Gastroesophageal sphincter (tissue), 3 donors: ENCODE measurements at regions not wholly inside any gene's neighbourhood (a gene's known extent, or its start where the extent isn't known, plus 50 kb on each side); places are given as distances from the start of the nearest gene placed in this dataset.

Experiments
- POLR2A ChIP-seq, 2 donors: fragments of 450-650 bp; IDR thresholded peaks; one replicate each; pipeline ENCODE4 v1.6.1; 2017; ENCODE audit warnings: antibody characterized with exemption in 2 of 2, mild to moderate bottlenecking in 2 of 2, moderate library complexity in 1 of 2
- POLR2AphosphoS5 ChIP-seq: sonication (generic); formaldehyde crosslinking; IDR thresholded peaks from one replicate; pipeline ENCODE4 v1.6.1; 2017; ENCODE audit warnings: antibody characterized with exemption
- TF ChIP-seq, protein P1 (sequence below), 4 experiments: fragments of 200-600 bp in 2 of 4; fragments of 450-650 bp in 2 of 4; sonication (generic) in 1 of 4; IDR thresholded peaks; one replicate each; pipeline ENCODE4 v1.5.1; 2017 to 2019; ENCODE audit warnings: antibody characterized with exemption in 4 of 4, mild to moderate bottlenecking in 2 of 4, moderate library complexity in 2 of 4

DNA sequence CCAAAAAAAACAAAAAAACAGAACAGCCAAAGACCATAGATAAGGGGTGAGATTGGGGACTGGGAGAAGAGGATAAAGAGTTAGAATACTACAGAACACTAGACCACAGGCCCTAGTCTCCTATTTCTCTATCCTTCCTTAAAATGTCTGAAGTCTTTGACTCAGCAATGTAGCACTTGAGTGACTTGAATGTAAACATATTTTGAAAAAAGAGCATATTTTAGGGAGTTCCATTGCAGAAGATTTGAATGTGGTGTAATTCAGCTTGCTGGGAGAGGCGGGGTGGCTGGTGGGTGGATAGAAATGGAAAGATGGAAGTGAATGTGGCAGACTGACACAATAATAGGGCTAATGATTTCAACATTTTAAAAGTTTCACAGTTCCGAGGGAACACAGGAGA is 144.9 kb downstream of the CHIC2 start:
- TF ChIP-seq, protein P1, sequence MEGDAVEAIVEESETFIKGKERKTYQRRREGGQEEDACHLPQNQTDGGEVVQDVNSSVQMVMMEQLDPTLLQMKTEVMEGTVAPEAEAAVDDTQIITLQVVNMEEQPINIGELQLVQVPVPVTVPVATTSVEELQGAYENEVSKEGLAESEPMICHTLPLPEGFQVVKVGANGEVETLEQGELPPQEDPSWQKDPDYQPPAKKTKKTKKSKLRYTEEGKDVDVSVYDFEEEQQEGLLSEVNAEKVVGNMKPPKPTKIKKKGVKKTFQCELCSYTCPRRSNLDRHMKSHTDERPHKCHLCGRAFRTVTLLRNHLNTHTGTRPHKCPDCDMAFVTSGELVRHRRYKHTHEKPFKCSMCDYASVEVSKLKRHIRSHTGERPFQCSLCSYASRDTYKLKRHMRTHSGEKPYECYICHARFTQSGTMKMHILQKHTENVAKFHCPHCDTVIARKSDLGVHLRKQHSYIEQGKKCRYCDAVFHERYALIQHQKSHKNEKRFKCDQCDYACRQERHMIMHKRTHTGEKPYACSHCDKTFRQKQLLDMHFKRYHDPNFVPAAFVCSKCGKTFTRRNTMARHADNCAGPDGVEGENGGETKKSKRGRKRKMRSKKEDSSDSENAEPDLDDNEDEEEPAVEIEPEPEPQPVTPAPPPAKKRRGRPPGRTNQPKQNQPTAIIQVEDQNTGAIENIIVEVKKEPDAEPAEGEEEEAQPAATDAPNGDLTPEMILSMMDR (IDR thresholded peaks at IDR 0.05) = no peak
- TF ChIP-seq POLR2A (IDR thresholded peaks at IDR 0.05) (no peak), POLR2AphosphoS5 (no peak)
